Activated CD4-positive, alpha-beta T cell treated with anti-CD3 and anti-CD28 coated beads for 48 hours (primary cell): ENCODE measurements at regions not wholly inside any gene's neighbourhood (a gene's known extent, or its start where the extent isn't known, plus 50 kb on each side); places are given as distances from the start of the nearest gene placed in this dataset.
A peak's percentile ranks its signal among the peaks of the same experiment; 100 is the strongest.
"Not testable (repeated sequence)": the region's sequence is repeated elsewhere in the genome, so short reads cannot be mapped to it uniquely, and the experiment has no call there.

ENCODE experiments used
- DNase-seq: peaks from one replicate; pipeline ENCODE4 v3.0.0-alpha.2; 2020

DNA sequence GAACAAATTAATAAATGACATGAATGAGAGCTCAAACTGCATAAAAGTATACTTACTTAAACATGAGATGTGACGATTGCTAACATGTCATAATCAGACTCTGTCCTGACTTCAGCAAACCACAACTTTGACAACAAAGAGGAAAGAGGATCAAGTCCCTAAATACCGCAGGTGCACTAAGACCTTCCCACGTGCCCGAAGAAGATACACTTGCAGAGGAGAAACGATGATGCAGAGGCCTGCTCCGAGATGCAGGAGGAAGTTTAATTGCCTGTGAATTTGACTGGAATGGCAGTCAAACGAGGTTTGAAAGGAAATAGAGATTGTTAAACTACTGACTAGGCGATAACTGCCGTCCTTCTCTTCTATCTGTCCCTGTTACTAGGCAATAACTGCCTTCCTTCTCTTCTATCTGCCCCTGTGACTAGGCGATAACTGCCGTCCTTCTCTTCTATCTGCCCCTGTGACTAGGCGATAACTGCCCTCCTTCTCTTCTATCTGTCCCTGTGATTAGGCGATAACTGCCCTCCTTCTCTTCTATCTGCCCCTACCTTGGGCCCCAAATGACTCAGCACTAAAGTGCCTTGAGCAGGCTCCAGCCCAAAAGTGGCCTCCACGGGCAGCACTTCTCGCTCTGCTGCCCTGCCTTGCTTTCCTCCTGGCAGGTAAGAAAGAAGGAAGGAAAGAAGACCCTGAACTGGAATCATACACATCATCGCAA, 2226.0 kb upstream of the DEFB115 start:
- not testable (repeated sequence) for DNase-seq

DNA sequence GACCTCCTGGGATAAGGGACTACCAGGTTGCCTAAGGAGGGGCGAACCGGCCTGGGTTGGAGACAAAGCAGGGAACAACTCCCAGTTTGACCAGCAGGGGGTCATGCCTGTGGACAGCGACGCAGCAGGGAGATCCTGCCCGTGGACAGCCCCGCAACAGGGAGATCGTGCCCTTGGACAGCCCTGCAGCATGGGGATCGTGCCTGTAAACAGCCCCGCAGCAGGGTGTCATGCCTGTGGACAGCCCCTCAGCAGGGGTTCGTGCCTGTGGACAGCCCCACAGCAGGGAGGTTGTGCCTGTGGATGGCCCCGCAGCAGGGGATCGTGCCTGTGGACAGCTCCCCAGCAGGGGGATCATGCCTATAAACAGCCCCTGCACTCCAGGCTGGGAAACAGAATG, 2213.2 kb upstream of the DEFB115 start:
- not testable (repeated sequence) for DNase-seq

DNA sequence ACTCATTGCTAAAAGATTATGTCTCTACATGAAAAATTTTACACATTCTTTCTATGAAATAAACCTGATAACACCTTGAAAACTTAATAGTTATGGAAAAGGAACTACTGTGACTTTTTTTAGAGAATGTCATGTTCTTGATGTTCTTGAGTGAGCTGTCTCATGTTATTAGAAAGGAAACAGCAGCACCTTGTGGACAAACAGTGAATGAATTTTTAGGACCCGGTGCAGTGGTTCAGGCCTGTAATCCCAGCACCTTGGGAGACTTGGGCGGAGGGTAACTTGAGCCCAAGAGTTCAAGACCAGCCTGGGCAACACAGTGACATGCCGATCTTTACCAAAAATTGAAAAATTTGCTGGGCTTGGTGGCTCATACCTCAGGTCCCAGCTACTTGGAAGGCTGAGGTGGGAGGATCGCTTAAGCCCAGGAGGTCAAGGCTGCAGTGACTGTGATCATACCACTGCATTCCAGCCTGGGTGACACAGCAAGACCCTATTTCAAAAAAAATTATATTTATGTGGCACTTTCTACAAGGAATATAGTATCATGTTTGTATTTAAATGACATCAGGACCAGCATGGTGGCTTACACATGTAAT, 2207.4 kb upstream of the DEFB115 start:
- not testable (repeated sequence) for DNase-seq

DNA sequence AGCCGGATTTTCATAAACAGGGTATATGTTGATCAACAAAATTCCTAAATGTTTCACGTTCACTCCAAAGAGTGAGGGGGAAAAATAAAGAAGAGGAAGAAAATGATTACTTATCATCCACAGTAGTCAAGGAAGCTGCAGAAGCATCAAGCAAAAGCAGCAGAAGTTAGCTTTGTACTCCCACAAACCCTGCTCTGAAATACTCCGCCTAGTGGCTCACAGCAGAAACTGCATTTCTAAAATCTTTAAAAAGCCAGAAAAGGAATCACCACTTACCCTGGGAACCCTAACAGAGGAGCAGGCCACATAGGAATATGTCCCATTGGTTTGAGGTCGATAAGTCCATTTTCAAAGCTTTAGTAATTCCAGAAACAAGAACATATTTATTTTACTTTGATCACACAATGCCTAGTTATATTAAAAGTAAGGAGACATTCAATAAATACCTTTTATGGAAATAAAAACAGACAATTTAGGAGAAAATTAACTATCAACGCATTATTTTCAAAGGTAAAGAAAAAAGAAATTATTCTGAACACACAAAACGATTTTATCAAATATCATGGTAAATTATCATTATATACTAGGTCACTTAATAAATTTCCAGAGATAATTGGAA, 2199.5 kb upstream of the DEFB115 start:
- not testable (repeated sequence) for DNase-seq

DNA sequence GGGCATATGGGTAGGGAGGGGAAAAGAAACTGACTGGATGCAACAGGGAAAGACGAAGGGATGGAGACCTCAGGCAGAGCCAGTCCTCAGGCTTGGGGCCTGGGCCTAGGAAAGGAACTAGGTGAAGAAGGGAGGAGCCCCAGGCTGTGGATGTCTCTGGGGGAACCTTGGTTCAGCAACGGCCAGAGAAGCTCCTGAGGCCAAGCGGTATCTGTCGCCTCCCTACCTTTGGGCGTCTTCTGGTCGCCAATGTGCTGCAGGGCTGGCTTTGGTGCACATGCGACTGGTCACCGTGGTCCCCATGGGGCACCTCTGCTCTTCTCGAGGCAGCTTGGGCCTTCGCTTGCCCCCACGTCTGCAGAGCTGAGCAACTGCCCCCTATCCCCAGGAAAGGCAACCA, 2195.0 kb upstream of the DEFB115 start:
- not testable (repeated sequence) for DNase-seq

DNA sequence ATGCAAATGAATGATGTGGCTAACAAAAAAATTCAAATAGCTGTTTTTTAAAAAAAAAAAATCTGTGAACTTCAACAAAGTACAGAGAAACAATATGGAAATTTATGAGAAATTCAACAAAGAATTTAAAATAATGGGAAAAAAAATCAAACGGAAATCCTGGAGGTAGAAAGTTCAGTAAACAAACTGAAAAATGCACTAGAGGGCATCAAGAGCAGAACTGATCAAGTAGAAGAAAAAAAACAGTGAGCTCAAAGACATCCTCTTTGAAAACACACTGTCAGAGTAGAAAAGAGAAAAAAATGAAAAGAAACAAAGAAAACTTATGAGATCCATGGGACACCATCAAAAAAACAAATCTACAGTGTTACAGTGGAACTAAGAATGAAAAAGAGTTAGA, 2191.1 kb upstream of the DEFB115 start:
- DNase-seq, result not testable (repeated sequence)

DNA sequence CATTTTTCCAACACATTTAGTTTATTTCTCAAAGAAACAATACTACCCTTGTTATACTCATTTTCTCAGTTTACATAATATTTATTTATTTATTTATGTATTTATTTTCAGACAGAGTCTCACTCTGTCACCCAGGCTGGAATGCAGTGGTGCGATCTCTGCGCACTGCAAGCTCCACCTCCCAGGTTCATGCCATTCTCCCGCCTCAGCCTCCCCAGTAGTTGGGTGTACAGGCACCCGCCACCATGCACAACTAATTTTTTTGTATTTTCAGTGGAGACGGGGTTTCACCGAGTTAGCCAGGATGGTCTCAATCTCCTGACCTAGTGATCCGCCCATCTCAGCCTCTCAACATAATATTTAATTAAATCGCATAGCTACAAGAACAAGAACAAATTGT, 2183.8 kb upstream of the DEFB115 start:
- not testable (repeated sequence) for DNase-seq

DNA sequence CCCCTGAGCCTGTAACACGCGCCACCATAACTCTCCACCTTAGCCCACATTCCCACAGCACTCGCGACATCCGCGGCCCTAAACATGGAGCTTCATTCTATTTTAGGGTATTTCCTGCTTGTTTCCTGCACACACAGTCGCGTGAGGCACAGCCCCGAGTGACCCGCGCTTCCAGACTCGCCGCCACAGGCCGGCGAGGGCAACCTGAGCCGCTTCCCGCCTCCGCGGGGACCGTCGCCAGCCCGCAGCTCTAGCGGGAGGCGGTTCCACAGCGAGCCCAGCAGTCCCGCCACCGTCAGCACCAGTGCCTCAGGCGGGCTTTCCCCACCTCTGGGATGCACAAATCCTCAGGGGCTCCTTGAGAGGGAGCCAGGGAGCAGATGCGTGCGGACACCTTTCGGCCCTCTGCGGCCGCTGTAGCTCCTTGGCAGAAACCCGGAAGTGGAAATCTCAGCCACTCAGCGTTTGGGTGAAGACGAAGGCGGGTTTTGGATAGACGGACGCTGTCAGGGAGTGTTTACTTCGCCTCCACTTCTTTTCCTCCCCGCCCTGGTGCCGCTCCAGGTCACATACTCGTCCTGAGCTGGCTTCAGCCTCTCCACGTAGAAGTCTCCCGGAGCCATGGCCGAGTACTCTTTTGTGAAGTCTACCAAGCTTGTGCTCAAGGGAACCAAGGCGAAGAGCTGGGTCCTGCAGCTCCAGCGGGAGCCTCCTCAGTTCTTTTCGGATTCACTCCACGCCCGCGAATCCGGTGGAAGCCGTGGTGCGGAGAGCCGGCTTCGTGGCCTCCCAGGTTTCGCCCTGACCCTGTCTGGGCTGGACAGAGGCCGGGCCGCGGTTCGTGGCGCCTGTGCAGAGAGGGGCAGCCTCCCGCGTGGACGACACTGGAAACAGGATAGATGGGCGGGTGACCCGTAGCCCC, 2177.4 kb upstream of the DEFB115 start:
- peak; percentile 51 for DNase-seq

DNA sequence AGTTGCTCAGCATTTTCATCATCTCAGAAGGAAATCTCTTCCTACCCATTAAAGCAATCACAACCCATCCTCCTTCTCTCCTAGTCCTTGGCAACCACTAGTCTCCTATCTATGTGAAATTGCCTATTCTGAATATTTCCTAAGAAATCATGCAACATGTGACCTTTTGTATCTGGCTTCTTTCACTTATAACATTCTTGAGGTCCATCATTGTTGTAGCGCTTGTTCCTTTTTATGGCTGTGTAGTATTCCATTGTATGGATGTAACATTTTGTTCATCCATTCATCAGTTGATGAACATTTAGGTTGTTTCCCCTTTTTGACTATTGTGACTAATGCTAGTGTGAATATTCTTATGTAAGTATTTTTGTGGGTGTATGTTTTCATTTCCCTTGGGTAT, 2175.8 kb upstream of the DEFB115 start:
- not testable (repeated sequence) for DNase-seq

DNA sequence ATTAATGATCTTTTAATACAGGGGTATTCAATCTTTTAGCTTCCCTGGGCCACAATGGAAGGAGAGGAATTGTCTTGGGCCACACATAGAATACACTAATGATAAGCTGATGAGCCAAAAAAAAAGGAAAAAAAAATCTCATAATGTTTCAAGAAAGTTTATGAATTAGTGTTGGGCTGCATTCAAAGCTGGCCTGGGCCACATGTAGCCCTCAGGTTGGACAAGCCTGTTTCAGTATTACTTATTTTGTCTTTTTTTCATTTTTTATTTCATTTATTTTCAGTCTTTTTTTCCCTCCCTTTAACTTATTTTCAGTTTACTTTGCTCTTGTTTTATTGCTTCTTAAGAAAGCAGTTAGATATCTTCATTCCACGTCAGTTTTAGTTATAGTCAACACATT, 2171.8 kb upstream of the DEFB115 start:
- DNase-seq, result no peak

DNA sequence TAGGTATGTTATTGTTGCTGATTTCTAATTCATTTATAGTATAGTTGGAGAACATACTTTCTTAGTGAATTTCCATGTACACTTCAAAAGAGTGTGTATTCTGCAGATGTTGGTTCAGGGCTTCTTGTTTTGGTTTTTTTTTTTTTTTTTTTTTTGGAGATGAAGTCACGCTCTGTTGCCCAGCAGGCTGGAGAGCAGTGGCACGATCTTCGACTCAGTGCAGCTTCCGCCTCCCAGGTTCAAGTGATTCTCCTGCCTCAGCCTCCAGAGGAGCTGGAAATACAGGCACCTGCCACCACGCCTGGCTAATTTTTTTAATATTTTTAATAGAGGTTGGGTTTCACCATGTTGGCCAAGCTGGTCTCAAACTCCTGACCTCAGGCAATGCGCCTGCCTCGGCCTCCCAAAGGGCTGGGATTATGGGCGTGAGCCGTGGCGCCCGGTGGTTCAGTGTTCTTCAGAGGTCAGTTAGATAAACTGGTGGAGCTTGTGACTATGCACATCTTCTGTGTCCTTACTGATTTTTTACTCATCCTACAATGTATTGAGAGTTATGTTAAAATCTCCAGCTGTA, 2171.2 kb upstream of the DEFB115 start:
- not testable (repeated sequence) for DNase-seq

DNA sequence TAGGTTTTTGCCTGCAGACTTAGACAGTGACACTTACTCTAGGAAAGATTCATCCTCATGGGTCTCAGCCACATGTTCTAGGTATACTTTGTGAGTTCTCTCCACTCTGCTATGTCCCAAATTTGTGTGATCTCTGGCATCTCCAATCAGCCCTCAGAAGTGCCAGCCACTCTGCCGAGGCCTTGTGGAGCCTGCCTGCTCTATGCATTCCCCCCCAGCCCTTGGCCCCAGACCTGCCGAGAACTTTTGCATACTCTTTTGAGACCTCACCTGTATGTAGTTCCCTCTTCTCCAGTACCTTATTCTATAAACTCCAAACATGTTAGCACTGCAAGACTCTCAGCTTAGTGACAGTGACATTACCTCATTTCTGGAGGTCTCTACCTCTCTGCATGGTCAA, 2170.5 kb upstream of the DEFB115 start:
- no peak for DNase-seq

DNA sequence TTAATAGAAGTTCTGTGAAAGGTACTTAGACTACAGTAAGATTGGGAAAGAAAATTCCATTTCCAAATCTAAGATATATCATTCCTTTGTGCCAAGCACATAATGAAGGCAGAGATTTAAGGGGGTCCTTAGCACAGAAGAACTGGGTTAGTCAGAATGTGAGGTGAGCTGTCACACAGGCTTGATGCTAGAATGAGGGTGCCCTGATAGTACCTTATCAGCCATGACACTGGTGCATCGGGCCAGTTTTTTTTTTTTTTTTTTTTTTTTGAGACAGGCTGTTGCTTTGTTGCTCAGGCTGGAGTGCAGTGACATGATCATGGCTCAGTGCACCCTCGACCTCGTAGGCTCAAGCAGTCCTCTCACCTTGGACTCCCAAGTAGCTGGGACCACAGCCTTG, 2169.6 kb upstream of the DEFB115 start:
- DNase-seq, result not testable (repeated sequence)

DNA sequence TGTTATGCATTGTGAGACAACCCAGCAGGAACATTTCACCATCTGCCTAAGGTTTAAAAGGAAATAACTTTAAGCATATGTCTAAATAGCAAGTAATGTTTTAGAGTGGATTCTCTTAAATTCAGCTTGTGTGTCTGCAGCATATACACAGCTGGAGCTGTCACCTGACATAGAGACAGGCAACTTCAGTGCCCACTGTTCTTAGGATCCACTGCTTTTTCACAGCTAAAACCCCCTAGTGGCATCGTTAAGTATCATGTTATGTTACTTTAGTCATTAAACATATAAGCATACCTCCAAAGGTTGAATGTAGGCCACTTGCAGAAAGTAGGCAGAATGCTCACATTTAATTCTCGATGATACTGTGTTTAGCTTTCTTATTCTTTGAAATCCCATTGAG, 2169.0 kb upstream of the DEFB115 start:
- DNase-seq, result not testable (repeated sequence)

DNA sequence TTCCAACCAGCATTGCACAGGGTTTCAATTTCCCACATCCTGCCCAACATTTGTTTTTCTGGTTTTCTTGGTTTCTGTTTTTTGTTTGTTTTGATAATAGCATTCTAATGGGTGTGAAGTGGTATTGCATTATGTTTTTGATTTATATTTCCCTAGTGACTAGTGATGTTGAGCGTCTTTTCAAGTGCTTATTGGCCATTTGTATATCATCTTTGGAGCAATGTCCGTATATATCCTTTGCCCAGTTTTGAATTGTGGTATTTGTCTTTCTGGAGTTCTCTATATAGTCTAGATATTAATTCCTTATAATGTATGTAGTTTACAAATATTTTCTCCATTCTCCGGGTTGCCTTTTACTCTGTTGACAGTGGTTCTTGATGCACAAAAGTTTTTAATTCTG, 2168.1 kb upstream of the DEFB115 start:
- DNase-seq, result not testable (repeated sequence)

DNA sequence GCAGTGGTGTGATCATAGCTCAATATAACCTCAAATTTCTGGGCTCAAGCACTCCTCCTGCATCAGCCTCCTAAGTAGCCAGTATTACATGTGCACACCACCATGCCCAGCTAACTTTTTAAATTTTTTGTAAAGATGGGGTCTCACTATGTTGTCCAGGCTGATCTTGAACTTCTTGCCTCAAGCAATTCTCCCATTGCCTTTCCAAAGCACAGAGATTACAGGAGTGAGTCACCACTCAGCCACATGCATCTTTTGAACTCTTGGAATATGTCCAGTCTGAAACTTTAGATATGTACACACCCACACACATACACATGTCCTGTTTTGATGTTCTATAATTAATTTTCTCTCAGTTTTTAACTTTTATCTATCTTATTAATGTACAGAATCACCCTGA, 2163.5 kb upstream of the DEFB115 start:
- DNase-seq, result not testable (repeated sequence)

DNA sequence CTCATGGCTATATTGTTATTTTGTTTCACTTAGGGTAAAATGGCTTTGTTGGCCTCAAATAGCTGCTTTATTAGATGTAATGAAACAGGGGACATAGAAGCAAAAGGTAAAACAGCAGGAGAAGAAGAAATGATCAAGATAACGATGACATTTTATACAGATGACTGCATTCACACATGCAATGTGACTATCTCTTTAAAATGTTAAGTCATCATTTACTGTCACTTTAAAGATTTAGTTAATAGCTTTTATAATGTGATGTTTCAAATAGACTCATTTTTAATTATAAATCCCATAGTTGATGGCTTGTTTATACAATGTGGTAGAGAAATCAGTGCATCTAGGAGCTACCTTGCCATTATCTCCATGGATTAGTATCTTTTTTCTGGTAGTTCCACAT, 2160.8 kb upstream of the DEFB115 start:
- DNase-seq, result not testable (repeated sequence)

DNA sequence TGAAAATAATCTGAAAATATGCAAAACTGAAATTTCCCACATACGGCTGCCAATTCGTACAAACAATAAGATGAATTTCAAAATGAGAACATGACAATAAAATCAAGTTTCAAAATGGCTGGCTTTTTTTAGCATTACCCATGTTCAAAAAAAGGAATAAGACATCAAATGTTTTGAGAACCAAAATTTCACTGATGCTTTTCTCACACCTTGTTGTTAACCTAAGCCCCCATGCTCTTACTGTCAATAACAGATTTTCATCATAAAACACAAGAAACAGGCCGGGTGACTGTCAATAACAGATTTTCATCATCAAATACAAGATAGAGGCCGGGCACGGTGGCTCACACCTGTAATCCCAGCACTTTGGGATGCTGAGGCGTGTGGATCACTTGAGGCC, 2149.6 kb upstream of the DEFB115 start:
- DNase-seq, result not testable (repeated sequence)

DNA sequence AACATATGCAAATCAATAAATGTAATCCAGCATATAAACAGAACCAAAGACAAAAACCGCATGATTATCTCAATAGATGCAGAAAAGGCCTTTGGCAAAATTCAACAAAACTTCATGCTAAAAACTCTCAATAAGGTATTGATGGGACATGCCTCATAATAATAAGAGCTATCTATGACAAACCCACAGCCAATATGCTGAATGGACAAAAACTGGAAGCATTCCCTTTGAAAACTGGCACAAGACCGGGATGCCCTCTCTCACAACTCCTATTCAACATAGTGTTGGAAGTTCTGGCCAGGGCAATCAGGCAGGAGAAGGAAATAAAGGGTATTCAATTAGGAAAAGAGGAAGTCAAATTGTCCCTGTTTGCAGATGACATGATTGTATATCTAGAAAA, 2148.1 kb upstream of the DEFB115 start:
- DNase-seq, result not testable (repeated sequence)

DNA sequence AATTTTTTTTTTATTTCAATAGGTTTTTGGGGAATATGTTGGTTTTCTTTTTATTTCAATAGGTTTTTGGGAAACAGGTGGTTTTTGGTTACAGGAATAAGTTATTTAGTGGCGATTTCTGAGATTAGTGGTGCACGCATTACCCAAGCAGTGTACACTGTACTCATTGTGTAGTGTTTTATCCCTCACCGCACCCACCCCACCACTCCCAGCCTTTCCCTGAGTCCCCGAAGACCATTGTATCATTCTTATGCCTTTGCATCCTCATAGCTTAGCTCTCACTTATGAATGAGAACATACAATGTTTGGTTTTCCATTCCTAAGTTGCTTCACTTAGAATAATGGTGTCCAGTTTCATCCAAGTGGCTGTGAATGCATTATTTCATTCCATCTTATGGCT, 2142.4 kb upstream of the DEFB115 start:
- not testable (repeated sequence) for DNase-seq

DNA sequence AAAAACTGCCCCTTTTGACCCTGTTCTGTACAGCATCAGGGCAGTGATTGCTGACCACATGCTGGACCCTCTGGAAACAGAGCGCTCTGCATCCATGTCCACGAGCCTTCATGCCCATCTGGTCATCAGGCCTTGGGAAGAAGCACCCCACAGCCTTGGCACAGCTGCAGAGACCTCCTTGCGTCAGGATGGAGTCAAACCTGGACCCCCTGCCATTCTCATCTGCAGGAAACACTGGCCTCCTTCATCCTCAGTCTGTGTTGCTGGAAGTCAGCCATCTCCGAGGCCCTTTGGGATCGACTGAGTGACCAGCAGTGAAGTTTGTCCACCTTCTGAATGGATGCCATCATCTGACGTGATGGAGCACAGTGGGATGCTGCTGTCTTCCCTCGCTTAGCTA, 2138.3 kb upstream of the DEFB115 start:
- no peak for DNase-seq

DNA sequence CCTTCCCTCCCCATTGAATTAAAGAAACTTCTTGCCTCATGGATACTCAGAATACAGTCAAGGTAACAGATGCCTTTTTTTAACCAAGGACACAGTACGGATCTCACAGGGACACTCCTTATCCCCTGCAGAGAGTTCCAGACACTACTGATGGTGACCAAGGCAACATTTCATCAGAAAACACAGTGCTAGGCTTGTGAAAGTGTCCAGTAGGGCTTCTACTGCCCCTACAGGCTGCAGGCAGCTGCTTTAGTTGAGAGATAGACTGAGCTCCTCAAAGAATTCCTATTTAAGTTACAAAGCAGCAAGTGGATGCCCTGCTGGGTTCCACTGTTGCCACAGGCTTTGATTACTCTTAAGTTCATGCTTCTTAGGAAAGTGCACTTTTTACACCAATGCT, 2137.8 kb upstream of the DEFB115 start:
- DNase-seq, result not testable (repeated sequence)

DNA sequence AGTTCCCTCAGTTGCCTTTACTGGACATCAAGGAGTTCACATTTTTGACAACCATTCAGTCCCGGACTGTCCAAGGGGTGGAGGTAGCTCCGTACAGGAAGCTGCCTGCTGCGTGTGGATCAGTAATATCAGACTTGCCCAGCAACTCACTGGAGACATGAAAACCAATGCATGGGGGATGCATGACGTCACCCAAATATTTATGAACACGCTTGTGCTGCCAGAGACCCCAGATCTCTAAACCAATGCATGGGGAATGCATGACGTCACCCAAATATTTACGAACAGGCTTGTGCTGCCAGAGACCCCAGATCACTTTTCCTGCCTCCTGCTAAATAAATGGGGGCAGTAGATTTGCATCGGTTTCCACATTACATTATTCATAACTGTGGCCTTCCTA, 2137.4 kb upstream of the DEFB115 start:
- not testable (repeated sequence) for DNase-seq
